ENCODE measurements at regions not wholly inside any gene's neighbourhood (a gene's known extent, or its start where the extent isn't known, plus 50 kb on each side); places are given as distances from the start of the nearest gene placed in this dataset.

DNA sequence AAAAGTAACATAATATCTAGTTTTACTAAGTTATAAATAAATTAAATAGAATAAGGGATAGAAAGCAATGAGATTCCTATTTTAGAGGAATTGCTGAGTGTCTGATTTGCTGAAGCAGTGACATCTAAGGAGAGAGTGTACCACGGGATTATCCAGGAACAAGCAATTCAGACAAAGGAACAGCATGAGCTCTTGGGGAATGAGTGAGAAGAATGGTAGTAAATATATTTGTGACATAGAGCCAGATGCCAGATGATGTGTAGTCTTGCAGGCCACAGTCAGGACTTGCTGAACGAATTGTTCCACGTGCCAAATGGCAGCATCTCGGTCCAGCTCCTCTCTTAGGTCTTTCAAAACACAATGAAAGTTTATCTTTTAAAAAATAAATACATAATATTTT is 339.2 kb downstream of the TENT5A start:
- TF ChIP-seq CTCF (IDR thresholded peaks at IDR 0.05; ENCODE audit: borderline replicate concordance, control extremely low read depth, extremely low read depth, insufficient read depth, missing control alignments), result no peak
- no peak for DNase-seq (ENCODE audit: low spot score)
- in situ Hi-C loops (cut with MboI; ENCODE audit: low sequenced_read_pairs, unreplicated experiment), result no loop called here

GRCh38 chr6:81401970-81402690 is 350.4 kb downstream of the TENT5A start:
- no peak for DNase-seq (ENCODE audit: low spot score)
- no peak for TF ChIP-seq CTCF (IDR thresholded peaks at IDR 0.05; ENCODE audit: borderline replicate concordance, control extremely low read depth, extremely low read depth, insufficient read depth, missing control alignments)
- in situ Hi-C loops (cut with MboI; ENCODE audit: low sequenced_read_pairs, unreplicated experiment), result no loop called here

- in situ Hi-C loops (cut with MboI; ENCODE audit: low sequenced_read_pairs, unreplicated experiment), result no loop called here
- no peak for DNase-seq (ENCODE audit: low spot score)
- no peak for TF ChIP-seq CTCF (IDR thresholded peaks at IDR 0.05; ENCODE audit: borderline replicate concordance, control extremely low read depth, extremely low read depth, insufficient read depth, missing control alignments)
Observed at GRCh38 chr6:81396916-81397315, 355.6 kb downstream of the TENT5A start.

DNA sequence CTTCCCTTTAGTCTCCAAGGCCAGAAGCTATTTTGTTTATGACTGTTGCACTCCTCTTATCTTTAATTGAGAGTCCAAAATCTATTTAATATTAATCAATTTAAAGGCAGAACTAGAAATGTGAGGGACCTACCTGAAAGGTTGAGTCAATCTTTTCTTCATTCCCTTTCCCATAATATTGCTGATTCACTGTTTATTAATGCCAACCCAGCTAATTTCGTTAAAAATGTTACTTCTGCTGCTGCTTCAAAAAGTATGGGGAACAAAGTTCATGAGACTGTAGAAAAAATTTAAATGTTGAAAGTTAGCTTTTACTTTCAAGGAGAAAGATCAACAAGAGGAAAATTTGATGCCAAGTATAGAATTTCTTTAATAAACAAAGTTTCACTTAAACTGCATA is 365.3 kb downstream of the TENT5A start:
- DNase-seq (ENCODE audit: low spot score), result no peak
- TF ChIP-seq CTCF (IDR thresholded peaks at IDR 0.05; ENCODE audit: borderline replicate concordance, control extremely low read depth, extremely low read depth, insufficient read depth, missing control alignments), result no peak
- in situ Hi-C loops (cut with MboI; ENCODE audit: low sequenced_read_pairs, unreplicated experiment), result no loop called here

DNA sequence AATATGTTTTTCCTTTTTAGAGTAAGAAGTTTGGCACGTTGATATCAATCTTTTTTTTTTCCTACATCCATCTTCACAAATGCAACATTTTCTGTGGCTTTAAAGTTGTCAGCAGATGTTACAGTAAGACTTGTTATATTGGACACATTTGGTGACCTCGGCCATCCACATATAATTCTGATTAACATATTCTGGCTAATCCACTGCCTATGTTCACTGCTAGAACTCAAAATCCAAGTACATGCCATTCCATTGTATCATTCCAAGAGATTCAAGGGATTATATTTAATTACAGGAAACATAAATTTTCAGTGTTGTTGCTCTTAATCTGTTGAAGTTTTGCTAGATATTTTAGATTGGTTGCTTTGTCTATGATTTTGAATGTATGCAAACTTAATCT is 367.6 kb downstream of the TENT5A start:
- no peak for TF ChIP-seq CTCF (IDR thresholded peaks at IDR 0.05; ENCODE audit: borderline replicate concordance, control extremely low read depth, extremely low read depth, insufficient read depth, missing control alignments)
- DNase-seq (ENCODE audit: low spot score), result no peak

GRCh38 chr6:81383472-81383871 is 369.0 kb downstream of the TENT5A start:
- no peak for TF ChIP-seq CTCF (IDR thresholded peaks at IDR 0.05; ENCODE audit: borderline replicate concordance, control extremely low read depth, extremely low read depth, insufficient read depth, missing control alignments)
- DNase-seq (ENCODE audit: low spot score), result no peak
- in situ Hi-C loops (cut with MboI; ENCODE audit: low sequenced_read_pairs, unreplicated experiment), result no loop called here

More for the DNA sequence above, 367.6 kb downstream of the TENT5A start:
- in situ Hi-C loops (cut with MboI; ENCODE audit: low sequenced_read_pairs, unreplicated experiment), result no loop called here

Measured in GM13976 (cell line).